Prostate gland (tissue), 2 donors: ENCODE measurements at regions not wholly inside any gene's neighbourhood (a gene's known extent, or its start where the extent isn't known, plus 50 kb on each side); places are given as distances from the start of the nearest gene placed in this dataset.

Experiments
- POLR2A ChIP-seq: fragments of 450-650 bp; IDR thresholded peaks from one replicate; pipeline ENCODE4 v1.6.1; 2016; ENCODE audit warnings: antibody characterized with exemption, mild to moderate bottlenecking
- POLR2AphosphoS5 ChIP-seq: sonication (generic); formaldehyde crosslinking; IDR thresholded peaks from one replicate; pipeline ENCODE4 v1.6.1; 2017; ENCODE audit warnings: antibody characterized with exemption
- TF ChIP-seq, protein P1 (sequence below), 4 experiments: fragments of 200-600 bp in 2 of 4; fragments of 450-650 bp in 2 of 4; sonication (generic) in 2 of 4; IDR thresholded peaks; 1 replicate in 3 of 4; 2 replicates in 1 of 4; pipeline ENCODE4 v1.5.1; 2016 to 2019; ENCODE audit warnings: antibody characterized with exemption in 4 of 4, mild to moderate bottlenecking in 2 of 4, moderate library complexity in 2 of 4

DNA sequence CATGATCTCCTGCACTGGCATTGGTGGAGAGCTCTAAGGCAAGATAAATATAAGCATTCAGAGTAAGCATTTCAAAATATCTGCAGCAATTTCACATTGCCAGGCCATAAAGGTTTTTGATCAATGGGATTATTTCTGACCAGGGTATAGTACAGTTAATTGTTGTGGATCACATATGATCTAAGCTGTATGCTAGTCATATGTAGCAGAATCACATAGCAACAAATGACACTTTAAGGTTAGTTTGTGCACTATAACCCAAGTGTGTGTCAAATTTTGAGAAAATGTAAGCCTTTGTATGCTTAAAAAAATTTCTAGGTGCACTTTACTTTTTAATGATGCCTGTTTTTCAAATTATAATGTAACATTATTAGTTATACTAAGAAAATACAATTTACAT is 386.0 kb upstream of the ADAMTS5 start:
- TF ChIP-seq, protein P1, sequence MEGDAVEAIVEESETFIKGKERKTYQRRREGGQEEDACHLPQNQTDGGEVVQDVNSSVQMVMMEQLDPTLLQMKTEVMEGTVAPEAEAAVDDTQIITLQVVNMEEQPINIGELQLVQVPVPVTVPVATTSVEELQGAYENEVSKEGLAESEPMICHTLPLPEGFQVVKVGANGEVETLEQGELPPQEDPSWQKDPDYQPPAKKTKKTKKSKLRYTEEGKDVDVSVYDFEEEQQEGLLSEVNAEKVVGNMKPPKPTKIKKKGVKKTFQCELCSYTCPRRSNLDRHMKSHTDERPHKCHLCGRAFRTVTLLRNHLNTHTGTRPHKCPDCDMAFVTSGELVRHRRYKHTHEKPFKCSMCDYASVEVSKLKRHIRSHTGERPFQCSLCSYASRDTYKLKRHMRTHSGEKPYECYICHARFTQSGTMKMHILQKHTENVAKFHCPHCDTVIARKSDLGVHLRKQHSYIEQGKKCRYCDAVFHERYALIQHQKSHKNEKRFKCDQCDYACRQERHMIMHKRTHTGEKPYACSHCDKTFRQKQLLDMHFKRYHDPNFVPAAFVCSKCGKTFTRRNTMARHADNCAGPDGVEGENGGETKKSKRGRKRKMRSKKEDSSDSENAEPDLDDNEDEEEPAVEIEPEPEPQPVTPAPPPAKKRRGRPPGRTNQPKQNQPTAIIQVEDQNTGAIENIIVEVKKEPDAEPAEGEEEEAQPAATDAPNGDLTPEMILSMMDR (IDR thresholded peaks at IDR 0.05), result no peak
- TF ChIP-seq POLR2A (no peak), POLR2AphosphoS5 (no peak)
